NCI-H1092 treated with DMSO at 0.1 percent for 48 hours (cell line): ENCODE measurements at regions not wholly inside any gene's neighbourhood (a gene's known extent, or its start where the extent isn't known, plus 50 kb on each side); places are given as distances from the start of the nearest gene placed in this dataset.

Experiments
- DNase-seq: peaks from one replicate; lab custom pipeline; 2025; lab: John Stamatoyannopoulos, UW

- DNase-seq: no peak
Measured at GRCh38 chr2:128690869-128691268, 372.2 kb upstream of the HS6ST1 start.

DNA sequence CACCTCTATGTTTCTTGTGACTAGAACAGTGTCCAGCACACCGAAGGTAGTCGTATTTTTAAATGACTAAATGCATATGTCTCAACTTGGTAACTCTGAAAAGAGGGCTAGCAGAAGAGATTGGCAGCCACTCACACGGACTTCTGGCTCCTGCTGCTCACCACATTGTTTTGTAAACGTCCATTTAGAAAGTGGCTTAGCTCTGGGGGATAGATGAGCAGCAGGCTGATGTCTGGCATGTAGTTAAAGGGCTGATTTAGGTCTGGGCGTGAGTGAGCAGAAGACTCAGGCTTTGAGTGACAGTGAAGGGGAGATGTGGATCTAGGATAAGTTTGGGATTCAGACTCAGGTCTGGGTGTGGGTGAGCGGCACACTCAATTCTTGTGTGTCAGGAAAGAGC, 372.9 kb upstream of the HS6ST1 start:
- DNase-seq: no peak

DNA sequence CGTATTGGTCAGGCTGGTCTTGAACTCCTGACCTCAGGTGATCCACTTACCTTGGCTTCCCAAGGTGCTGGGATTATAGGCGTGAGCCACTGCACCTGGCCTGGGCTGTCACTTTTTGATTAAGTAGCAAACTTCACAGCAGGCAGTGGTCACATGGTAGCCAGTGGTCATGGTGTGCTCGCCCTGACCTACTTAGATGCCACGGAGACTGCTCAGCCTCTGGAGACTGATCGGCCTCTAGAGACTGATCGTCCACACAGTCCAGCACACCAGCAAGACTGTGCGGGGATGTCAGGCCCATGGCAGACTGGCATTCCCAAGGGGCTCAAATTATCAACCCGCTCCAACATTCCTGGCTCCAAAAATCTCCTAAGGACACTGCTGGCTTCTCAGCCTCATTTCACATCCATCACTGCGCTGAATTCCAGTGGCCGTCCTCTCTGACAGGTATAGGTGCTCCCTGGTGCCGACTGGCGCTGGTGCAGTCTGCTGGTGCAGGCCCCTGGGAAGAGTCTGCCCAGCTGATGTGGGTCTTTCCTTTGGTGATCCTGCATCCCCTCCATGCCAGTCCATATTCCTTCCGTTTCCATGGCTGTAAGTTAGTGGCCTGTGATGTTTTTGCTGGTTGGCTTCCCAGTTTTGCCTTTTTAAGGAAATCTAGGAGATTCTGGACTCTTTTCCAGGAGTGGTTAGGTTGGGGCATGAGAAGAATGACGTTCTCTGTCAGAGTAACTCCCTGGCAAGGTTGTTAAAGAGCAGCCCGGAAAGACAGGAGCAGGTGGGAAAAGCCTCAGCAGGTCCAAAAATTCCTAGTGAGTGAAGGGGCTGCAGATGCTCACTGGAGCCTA, 374.5 kb upstream of the HS6ST1 start:
- DNase-seq: no peak

DNA sequence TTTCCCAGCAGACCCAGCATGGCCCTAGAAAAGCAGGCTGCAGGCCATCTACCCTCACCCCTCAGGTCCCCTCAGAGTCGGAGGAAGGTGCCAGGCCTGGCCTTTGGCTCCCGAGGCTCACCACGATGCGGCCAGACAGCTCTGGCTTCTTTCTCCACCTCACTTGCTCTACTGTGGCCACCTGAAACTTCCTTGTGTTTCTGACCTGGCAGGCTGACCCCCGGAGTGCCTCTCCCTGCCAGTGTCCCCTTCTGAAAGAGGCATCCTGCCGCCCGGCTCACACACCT, 375.0 kb upstream of the HS6ST1 start:
- DNase-seq: no peak

DNA sequence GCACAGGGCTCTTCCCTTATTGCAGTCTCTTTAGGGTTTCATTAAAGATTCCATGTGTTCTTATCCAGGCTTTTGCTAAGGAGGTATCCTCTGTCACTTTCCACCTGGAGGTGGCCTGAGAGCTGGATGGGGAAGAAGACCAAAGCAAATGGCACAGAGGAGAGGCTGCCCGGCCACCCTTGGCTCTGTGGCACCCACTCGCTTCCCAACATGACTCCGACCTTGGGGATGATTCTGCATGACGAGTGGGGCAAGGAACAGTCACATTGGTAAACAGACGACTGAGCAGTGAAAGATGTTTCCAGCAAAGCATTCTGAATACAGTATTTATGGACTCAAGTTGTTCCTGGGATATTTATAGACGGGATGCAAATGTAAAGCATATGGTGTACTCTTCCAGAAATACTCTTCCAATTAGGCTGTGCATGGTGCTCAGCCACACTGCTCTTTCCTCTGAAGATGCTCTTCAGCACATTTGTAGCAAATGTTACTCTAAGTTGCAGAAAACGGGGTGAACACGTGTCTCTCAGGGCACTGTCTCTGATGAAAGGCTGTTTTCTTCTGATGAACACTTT, 377.1 kb upstream of the HS6ST1 start:
- no peak for DNase-seq

DNA sequence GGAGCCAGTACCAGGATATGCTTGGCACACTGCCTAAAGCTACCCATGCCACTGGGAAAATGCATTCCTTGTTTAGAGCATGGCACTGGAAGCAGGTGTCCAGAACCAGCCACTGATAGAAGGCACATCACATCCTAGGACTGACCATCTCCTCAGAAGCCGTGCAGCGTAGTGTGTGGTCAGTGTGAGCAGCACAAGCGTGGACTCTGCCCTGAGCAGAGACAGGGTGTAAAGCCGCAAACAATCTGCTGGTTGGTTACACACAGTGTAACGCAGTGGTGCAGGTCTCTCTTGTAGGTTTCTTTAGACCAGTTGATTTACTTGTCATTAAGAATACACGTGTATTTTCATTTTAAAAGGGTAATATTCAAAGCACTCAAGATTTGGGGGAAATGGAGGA, 377.8 kb upstream of the HS6ST1 start:
- DNase-seq: no peak

- DNase-seq: no peak
Measured at GRCh38 chr2:128701418-128701817, 382.8 kb upstream of the HS6ST1 start.

DNA sequence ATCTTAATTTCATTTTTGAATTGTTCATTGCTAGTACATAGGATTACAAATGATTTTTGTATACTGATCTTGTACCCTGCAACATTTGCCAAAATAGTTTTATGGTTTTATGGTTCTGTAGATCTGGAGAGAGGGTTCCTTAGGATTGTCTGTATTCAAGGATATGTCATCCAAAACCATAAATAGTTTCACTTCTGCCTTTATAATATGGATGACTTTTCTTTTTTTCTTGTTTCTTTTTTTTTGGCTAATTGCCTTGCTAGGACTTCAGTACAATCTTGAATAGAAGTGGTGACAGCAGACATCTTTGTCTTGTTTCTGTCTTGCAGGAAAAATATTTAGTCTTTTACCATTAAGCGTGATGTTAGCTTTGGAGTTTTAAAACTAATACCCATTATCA, 383.9 kb upstream of the HS6ST1 start:
- no peak for DNase-seq

DNA sequence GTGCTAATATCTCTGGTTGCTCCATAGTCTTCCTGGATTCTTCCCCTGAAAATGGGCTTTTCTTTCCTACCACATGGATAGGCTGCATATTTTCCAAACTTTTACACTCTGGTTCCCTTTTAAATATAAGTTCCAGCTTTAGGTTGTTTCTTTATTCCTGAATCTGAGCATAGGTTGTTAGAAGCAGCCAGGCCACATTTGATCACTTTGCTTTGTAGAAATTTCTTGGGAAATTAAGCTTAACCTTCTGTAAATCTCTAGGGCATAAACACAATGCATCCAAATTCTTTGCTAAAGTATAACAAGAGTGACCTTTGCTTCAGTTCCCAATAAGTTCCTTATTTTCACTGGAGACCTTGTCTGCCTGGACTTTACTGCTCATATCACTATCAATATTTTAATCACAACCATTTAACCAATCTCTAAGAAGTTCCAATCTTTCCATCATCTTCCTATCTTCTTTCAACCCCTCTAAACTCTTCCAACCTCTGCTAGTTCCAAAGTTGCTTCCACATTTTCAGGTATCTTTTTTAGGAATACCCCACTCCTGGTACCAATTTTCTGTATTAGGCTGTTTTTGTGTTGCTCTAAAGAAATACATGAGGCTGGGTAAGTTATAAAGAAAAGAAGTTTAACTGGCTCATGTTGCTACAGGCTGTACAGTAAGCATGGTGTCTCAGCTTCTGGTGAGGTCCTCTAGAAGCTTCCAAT, 389.6 kb upstream of the HS6ST1 start:
- DNase-seq: no peak

- no peak for DNase-seq
Measured at GRCh38 chr2:128710242-128710641, 391.6 kb upstream of the HS6ST1 start.

DNA sequence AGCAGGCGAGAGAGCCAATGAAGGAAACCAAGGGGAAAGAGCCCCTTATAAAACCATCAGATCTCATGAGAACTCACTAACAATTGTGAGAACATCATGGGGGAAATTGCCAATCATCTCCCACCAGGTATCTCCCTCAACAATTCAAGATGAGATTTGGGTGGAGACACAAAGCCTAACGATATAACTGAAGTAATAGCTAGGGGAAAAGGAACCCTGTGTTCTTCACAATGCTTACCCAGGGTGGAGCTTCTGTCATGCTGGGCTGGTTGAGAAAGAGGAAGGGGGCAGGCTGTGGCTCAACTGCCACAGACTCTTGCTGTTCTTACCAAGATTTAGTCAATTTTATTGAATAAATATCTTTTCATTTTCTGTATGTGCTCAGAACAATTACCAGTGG, 392.1 kb upstream of the HS6ST1 start:
- DNase-seq: no peak

DNA sequence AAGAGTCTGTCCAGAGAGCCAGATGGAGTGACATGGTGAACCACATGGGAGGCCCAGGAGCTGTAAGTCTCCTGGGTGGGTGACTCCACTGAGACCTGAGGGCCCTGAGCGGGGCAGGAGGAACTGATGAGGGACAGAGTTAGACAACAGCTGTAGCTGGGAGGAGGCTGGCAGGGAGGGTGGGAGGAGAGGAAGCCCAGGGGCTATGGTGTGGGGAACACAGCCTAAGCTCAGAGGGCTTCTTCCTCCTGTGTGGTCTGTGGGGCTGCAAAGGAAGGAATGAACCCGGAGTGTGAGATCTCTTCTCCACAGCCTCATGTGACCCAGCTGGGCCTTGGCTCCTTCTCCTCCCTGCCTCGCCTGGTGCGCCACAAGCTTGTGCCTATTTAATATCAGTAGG, 395.6 kb upstream of the HS6ST1 start:
- DNase-seq: no peak

DNA sequence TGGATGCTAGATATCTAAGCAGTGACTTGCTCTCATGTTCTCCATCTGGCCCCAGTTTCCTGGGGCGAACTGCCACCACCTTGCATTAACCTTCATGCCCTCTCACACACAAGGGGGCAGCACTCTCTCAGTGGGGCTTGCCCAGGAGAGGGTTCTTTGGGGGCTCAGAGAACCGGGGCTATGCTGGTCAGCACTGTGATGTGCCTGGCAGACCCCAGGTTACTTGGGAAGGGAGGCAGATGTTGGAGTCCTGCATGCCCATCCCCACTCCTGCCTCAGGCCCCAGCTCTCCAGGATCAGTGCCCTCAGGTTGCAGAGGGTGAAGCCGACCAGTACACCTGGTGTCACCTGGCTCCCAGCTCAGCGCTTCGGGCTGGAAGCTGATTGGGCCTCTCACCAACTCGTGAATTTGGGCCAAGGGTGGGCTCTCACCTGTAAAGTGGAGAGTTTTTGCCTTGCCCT, 396.2 kb upstream of the HS6ST1 start:
- no peak for DNase-seq

GRCh38 chr2:128715360-128715759, 396.7 kb upstream of the HS6ST1 start:
- no peak for DNase-seq

DNA sequence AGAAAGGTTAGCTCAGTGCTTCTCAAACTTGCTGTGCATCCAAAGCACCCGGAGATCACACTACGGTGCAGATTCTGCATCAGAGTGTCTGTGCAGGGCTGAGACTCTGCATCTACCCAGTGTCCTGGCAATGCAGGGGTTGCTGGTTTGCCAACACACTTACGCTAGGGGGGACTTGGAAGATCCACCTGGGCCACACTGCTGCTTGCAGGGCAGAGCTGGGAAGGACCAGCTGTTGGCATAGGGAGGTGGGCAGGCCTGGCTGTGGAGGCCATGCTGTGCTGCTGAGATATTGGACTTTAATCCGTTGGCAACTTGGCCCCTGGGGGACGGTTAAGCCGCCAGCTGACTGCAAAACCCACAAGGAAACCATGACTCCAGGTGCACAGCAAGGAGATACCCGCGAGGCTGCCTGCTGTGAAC, 397.6 kb upstream of the HS6ST1 start:
- no peak for DNase-seq

GRCh38 chr2:128717758-128718710, 399.4 kb upstream of the HS6ST1 start:
- no peak for DNase-seq

DNA sequence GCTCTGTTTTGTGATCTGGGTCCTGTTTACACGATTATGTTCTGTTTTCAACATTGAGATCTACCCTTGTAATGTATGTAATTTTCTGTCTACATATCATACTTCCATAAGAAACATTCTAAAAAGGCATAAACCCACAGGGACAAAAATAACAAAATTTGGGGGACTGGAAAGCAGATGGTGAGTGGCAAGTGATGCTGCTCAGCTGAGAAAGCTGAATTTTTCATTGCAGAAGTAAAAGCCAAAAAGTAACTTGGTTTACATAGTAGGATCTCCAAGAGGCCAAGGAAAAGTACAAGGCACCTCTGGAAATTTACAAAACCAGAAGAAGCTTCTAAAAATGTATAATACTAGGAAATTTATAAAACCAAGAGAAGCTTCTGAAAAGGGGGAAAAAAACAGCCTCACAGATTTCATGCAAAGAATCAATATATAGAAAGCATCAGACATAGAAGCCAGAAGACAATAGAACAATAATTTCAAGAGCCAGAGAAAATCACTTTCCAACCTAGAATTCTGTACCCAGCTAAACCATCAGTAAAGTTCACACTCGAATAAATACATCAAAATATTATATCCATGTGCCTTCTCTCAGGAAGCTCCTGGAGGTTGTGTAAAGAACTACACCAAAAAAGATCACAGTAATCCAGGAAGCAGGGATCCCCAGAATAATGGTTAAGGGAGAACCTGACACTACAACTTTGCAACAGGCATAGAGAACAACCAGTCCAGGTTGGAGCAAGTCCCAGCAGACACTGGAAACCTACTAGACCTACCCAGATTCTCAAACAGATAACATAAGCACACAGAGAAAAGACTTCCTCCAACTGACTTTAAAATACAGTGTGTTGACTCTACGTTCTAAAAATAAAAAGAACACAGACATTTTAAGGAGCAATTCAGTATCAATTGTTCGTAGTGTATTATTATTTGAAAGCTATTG, 401.7 kb upstream of the HS6ST1 start:
- DNase-seq: no peak

GRCh38 chr2:128721096-128721495, 402.4 kb upstream of the HS6ST1 start:
- DNase-seq: no peak

DNA sequence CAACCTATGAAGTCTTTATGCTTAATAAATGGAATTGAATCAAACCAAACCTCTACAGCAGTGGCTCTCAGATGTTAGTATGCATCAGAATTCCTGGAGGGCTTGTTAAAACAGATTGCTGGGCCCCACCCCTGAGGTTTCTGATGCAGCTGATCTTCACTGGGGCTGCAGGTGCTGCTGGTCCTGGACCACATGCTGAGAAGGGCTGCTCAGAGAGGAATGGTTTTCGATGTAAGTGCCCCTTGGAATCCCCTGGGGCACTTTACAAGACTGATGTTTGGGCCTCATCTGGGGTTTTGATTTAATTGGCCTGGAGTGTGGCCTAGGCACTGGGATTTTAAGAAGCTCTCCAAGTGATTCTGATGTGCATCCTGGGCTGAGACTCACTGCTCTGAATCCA, 403.8 kb upstream of the HS6ST1 start:
- DNase-seq: no peak

DNA sequence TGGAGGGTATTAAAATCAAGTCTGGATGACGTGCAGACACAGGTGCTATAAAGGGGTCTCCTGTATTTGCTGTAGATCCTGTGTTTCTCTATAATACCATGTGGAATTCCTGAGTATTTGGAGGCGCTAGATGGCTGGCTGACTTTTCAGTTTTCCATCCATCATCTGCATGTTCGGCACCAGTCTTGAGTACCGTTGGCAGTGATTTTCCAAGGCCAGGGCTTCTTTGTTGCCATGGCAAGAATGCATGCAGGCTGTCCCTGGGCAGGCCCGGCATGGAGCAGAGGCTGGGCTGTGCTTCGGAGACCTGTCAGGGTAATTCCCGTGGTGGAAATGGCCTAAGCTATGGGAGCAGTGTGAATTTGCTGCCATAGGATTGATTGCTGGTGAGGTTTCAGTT, 405.9 kb upstream of the HS6ST1 start:
- no peak for DNase-seq

DNA sequence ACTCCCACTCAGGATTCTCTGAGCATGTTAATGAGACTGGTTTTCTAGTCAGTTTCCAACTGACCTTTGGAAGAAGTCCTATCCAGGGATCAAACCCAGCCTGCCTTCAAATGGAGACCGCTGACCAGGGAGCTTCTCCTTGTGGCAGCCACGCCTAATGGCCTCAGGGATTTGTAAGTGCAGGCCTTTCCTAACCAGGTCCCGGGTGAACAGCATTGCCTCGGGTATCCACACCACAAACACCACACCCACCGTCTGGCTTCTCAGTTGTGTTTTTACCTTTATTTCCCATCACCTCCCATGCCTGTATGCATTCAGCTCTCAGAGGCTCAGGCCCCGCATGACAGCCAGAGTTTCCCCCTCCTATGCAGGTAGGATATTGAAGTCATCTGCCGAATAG, 406.3 kb upstream of the HS6ST1 start:
- no peak for DNase-seq
